ENCODE measurements at regions not wholly inside any gene's neighbourhood (a gene's known extent, or its start where the extent isn't known, plus 50 kb on each side); places are given as distances from the start of the nearest gene placed in this dataset.
"Not testable (repeated sequence)": the region's sequence is repeated elsewhere in the genome, so short reads cannot be mapped to it uniquely, and the experiment has no call there.

DNA sequence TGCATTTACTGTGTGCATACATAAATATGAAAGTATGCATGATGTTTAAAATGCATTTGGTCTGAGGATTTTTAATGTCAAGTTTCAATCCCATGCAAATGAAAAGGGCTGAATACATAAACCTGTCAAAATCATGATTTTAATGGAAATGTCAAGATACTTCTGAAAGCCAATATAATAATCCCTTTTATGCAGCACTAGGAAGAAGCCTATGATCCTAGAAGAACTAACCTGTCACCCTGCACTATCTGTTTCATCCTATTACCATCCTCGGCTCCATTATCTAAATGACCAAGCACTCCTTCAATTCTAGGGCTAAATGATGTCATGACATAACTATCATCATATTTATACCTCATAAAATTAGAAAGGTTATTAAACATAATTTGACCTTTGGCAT lies 2229.4 kb upstream of the WWC1 start:
- DNase-seq (ENCODE audit: extremely low read depth, low read depth, low spot score) = no peak

DNA sequence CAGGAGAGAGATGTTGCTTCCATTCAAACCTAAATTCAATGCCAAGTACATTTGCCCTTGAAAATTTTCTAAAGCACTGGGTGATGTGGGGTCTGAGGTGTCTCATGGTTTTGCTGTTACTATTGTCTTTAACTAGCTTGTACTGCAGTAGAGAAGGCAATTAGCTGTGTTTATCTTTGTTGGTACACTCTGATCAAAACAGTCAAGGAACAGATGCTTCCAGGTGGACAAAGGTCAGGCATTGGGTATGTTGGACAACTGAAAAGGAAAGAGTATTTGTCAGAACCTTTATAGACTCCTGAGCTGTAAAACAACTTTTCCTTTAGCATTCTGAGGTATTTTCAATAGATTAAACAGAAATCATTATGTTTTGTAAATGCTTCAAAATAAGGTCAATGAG lies 2228.7 kb upstream of the WWC1 start:
- no peak for DNase-seq (ENCODE audit: extremely low read depth, low read depth, low spot score)

DNA sequence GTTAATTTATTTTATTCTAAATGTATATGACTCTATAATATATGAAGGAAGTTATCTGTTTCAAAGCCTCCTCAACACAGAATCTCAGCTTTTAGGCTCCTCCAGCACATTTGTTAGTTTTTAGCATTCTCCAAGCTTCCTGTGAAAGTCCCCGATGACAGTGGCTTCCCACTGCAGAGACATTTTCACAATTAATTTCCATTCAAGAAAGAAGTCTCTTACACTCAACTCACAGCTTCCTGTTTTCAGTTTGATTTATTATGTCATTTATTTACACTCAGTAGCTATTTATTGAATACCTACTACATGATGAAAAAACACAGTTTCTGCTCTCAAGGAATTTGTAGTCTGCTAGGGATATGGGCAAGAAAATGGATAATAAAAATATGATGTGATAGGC lies 2228.2 kb upstream of the WWC1 start:
- no peak for DNase-seq (ENCODE audit: extremely low read depth, low read depth, low spot score)

DNA sequence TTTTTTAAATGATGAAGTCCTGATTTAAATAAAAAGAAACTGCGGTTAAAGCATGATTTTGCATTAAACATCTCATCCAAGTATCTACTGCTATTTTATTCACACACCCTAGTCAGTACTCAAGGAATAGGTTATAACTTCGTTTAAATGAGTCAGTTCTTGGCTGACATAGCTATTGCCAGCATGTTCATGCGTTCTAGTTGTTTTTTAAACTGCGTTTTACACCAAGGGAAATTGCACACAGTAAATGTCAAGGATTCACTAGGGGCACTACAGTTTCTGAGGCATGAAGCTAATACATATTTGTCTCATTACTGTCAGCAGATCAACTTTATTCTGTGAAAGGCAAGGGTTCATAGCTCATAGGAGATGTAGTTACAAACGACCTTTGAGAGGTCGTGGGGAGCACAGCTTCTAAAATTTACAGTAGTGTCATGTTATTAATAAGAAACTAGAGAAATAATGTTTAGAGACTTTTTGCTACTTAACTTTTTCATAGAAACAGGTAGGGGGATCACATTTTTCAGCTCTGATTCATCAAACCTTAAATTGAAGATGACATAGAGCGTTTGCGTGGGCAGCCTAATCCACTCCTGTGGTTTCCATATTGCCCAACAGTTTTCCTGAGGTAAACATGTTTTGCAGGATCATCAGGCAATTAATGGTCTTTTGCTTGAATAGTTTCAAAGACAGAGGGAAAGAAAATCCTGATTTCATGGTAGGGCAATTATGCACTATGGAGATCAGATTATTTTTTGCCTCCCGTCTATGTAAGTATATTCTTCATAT lies 2222.7 kb upstream of the WWC1 start:
- no peak for DNase-seq (ENCODE audit: extremely low read depth, low read depth, low spot score)

DNA sequence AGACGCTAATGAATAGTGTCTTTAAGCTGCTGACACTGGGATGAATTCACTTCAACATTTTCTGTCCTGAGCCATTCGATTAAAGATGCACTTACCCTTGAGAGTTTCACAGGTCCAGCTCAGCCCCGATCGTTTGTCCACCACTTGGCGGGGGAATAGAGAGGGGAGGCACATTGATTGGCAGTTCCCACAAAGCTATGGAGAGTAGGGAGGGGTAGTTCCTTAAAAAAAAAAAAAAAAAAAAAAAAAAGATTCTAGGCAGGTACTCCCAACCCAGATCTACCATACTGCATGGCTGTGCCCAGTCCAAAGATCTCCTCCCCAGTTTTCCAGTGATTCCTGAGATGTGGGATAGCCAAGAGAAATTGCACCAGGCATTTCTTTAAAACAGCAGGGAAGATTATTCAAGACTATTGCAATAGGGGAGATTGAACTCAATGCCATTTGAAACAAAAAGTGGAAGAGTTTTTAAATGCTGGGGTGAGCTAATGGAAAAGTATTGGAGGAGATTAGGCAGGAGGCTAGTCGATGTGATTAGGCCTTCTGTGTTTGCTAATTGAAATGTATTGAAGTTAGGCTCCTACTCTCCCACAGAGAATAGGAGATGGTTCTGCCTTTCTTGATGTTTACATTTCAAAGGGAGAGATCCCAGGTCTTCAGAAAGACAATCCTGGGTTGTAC lies 2217.4 kb upstream of the WWC1 start:
- no peak for DNase-seq (ENCODE audit: extremely low read depth, low read depth, low spot score)

DNA sequence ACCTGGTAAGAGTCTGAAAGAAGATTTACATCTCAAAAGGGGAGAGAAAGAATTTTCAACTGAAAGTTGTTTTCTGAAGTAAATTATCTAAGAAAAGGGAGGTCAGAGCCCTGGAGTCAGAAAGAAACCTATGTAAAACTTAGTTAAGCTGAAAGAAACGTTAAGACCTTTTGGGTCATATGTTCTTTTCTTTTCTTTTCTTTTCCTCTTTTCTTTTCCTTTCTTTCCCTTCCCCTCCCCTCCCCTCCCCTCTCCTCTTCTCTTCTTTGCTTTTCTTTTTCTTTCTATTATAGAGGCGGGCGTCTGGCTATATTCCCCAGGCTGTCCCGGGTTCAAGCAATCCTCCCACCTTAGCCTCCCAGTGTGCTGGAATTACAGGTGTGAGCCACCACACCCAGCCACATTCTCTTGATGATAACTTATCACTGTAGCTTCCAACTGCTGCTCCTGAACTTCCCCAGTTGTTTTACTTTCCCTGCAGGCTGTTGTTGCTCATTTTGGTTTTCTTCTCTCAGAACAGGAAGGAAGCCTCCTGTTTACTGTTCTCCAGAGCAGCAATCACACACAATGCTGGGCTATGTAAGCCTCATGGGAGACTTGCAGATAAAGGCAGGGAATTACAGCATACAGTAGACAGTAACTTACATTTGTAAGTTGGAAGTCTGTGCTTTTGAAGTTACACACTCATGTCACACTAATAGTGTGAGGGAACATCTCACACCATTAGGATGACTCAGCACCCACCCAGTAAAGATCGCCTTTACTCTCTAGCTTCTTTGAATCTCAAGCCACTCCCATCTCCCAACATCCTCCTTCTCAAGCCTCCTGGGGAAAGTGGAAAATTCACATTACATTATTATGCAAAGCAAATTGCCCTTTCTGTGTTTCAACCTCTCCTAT lies 2216.6 kb upstream of the WWC1 start:
- no peak for DNase-seq (ENCODE audit: extremely low read depth, low read depth, low spot score)

DNA sequence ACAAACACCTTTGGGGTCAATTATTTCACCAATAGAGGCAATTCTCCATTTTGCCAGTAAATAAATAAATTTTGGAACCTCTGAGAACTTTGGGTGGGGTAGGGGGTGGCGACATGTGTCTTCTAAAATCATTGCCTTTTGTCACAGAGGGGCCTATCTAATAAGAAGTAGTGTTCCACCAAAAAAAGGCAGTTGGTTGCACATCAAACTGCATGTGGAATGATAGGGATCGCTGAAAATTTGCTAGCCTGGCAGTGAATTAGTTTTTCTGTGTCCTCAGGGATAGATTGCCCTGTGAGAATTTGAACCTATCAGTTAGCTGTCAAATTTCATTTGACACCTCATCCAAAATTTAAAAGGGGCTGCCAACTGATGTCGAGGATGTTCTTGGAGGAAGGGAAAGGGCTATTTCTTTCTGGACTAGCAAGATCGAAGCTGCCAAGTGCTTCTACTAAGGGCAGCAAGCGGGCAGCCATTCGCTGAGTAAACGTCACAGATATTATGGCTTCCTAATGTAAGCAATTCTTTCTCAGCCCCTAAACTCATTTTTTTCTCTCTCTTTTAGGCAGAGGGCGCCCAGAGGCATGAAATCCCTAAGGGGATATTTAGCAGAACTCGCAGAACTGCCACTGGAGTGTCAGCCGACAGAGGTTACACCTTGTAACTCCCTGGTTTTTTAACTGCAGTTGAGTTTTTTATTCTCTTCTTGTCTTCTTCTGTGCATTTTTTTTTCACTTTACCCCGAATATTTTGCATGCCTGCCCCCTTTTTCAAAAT lies 2208.1 kb upstream of the WWC1 start:
- no peak for DNase-seq (ENCODE audit: extremely low read depth, low read depth, low spot score)

DNA sequence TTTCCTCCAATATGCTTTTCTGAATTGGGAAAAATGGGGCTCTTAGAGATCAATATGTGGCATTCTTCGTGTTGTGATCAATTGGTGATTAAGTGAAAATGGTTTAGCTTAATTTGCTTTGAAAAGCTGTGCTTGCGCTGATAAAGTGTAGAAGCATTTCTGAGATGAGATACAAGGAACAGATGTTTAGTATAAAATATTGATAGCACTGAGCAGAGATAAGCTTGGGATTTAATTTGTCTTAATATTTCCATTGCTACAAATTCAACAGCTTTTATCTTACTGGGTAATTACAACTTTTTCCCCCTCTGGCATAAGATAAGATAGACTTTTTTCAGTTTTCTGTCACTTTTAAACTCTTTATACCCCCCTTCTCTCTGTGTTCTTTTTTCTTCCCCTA lies 2204.9 kb upstream of the WWC1 start:
- no peak for DNase-seq (ENCODE audit: extremely low read depth, low read depth, low spot score)

DNA sequence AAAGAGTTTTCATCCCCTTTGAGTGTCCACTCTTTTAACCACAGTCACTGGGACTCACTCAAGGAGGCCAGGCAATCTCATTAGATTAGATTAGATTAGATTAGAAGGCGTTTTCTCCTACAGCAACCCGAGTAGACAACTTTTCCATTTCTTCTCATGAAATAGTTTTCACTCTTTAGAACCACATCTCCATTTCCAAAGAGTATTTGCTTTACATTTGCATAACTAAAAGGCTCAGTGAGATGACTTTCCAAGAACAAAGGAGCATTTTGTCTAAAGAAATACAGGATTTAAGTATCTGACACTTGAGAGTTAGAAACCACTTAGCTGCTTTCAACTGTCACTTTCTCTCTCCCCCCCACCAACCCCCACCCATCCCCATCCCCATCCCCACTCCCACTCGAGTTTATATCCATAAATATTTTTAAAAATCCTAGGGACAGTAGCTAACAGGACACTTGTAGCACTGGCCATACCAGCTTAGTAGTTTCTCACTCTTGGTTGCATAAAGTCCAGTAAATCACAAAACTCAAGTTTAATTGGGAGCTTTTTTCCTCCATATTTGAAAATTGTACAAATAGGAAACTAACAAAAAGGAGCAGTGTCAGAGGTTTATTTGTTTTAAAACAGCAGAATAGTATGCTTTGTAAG lies 2202.9 kb upstream of the WWC1 start:
- DNase-seq (ENCODE audit: extremely low read depth, low read depth, low spot score) = no peak

DNA sequence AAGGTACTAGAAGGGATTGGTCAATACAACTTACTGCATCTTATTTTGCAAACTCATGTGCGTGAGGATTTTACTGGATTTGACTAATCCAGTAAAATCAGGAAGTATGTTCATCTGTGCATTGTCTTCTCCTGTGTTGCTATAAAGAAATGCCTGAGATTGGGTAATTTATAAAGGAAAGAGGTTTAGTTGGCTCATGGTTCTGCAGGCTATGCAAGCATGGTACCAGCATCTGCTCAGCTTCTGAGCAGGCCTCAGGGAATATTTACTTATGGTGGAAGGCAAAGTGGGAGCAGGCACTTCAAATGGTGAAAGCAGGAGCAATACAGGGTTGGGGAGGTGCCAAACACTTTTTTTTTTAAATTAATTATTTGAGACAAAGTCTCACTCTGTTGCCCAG lies 2199.5 kb upstream of the WWC1 start:
- no peak for DNase-seq (ENCODE audit: extremely low read depth, low read depth, low spot score)

DNA sequence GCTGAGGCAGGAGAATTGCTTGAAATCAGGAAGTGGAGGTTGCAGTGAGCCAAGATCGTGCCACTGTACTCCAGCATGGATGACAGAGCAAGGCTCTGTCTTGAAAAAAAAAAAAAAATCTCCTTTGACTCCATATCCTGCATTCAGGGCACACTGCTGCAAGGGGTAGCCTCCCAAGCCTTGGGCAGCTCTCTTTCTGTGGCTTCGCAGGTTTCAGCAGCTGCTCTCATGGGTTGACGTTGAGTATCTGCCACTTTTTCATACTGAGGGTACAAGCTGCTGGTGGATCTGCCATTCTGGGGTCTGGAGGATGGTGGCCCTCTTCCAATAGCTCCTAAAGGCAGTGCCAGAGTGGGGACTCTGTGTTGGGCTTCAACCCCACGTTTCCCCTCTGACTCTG lies 2198.1 kb upstream of the WWC1 start:
- no peak for DNase-seq (ENCODE audit: extremely low read depth, low read depth, low spot score)

DNA sequence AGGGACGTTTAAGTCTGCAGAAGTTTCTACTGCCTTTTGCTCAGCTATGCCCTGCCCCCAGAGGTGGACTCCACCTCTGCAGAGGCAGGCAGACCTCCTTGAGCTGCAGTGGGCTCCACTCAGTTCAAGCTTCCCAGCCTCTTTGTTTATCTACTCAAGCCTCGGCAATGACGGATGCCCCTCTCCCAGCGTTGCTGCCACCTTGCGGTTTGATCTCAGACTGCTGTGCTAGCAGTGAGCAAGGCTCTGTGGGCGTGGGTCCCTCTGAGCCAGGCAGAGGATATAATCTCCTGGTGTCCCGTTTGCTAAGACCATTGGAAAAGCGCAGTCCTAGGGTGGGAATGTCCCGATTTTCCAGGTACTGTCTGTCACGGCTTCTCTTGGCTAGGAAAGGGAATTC lies 2188.5 kb upstream of the WWC1 start:
- DNase-seq (ENCODE audit: extremely low read depth, low read depth, low spot score) = no peak

DNA sequence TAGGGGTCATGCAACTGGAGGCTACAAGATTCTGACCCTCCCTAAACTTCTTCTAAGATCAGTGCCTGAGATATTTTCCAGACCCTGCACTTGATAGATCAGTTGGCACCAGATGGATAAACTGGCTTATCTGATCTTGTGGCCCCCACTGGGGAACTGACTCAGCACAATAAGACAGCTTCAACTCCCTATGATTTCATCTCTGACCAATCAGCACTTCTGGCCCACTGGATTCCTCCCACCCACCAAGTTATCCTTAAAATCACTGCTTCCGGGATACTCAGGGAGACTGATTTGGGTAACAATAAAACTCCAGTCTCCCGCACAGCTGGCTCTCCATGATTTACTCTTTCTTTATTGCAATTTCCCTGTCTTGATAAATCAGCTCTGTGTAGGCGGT lies 2180.4 kb upstream of the WWC1 start:
- no peak for DNase-seq (ENCODE audit: extremely low read depth, low read depth, low spot score)

DNA sequence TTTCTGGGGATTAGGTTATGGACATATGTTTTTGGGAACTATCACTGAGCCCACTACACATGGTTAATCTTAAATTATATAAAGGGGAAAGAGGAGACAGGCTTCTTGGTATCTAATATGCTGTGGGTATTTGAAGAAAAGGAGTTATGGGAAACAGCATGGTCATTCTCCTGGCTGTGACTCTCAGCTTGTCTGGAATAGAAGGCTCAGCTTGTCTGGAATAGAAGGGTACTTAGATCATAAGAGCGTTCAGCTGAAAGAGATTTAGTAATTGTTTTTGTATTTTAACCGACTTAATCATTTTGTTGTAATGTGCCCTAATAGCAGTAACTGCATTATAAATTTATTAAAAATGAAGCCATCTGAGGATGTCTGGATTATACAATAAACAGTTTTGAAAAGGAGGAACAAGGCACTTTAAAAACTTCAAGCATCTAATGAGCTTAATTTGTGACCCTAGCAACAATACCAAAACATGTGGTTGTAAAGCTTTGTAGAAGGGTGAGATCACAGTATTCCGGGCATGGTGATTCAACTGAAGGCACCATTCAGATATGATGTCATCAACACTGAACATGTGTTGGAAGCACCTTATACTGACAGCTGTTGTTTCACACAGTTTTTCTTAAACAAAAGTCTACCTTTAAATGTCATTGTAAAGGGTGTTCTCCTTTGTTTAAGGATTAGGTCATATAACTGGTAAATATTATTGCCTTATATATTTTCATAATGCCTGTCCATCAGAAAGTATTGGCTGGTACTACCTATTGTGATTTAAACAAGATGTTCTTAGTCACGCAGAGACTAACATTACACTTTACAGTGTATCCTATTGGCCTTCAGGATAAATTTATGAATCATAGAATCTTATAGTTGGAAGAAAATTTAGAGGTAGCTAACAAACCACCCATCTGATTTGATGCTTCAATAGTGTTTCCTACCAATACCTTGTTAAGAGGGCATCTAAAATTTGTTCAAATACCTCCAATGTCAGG lies 2174.1 kb upstream of the WWC1 start:
- DNase-seq (ENCODE audit: extremely low read depth, low read depth, low spot score) = no peak

DNA sequence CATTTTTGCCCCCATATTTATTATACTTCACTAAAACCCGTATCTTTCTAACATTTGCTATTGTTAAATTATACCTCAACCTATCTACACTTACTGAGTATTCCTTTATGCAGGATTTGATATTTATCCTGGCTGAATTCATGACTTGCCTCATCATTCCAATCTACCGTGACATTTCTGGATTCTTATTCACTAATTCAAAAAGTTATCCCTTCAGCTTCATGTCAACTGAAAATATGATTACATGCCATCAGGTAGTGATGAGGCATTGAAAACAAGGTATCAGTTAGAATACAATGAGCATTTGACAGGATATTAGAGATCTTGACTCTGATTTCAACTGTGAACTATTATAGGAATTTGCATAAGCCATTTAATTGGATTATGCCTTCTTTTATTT lies 2171.9 kb upstream of the WWC1 start:
- DNase-seq (ENCODE audit: extremely low read depth, low read depth, low spot score) = no peak

DNA sequence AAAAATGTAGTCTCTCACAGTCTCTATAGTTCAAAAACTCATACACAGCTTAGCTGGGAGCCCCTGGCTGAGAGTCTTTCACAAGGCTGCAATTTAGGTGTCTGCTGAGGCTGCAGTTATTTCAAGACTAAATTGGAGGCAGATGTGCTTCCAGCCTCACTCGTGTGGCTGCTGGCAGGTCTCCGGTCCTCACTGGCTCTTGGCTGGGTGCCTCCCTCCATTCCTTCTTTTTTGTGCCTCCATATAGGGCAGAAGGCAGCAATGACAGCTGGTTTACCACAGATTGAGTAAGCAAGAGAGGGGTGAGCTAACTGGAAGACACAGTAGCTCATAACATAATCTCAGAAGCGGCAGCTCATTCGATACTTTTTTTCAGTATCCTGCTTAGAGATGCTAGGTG lies 2167.7 kb upstream of the WWC1 start:
- no peak for DNase-seq (ENCODE audit: extremely low read depth, low read depth, low spot score)

DNA sequence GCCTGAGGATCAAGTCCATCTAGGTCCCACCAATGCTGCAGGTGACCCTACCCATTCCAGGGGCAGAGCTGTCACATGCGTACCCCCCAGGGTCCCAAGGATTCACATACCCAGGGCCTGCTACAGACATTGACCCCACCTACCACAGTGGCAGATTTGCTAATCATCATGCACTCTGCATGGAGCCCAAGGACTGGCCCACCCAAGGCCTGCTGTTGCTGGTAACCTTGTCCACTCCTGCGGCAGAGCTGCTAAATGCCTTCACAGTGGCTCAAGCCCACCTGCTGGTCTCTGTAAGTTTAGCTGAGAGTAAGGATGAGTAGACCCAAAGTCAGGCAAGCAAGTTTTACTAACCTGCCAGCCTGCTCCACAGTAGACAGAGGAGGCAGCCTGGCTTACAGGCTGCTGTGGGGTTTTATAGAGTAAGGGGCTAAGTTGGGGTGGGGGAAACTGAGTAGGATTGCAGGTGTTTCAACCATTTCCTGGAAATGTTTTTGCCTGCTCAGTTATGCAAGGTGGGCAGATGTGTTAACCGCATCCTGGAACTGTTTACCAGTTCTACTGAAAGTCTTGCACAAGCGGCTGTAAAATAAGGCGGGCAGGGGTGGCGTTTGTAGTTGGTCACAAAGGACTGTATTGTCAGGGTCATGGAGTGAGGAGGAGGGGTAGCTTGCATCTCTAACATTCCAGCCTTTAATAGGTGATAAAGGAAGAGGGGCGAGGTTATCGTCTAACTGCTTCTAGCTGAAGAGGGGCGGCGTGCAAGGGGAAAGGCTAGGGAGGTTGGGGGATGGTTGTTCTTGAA lies 2163.5 kb upstream of the WWC1 start:
- DNase-seq (ENCODE audit: extremely low read depth, low read depth, low spot score) = no peak

DNA sequence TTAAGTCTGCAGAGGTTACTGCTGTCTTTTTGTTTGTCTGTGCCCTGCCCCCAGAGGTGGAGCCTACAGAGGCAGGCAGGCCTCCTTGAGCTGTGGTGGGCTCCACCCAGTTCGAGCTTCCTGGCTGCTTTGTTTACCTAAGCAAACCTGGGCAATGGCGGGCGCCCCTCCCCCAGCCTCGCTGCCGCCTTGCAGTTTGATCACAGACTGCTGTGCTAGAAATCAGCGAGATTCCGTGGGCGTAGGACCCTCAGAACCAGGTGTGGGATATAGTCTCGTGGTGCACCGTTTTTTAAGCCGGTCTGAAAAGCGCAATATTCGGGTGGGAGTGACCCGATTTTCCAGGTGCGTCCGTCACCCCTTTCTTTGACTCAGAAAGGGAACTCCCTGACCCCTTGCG lies 2146.3 kb upstream of the WWC1 start:
- DNase-seq (ENCODE audit: extremely low read depth, low read depth, low spot score) = not testable (repeated sequence)
